ENCODE measurements at regions not wholly inside any gene's neighbourhood (a gene's known extent, or its start where the extent isn't known, plus 50 kb on each side); places are given as distances from the start of the nearest gene placed in this dataset.
"Not testable (repeated sequence)": the region's sequence is repeated elsewhere in the genome, so short reads cannot be mapped to it uniquely, and the experiment has no call there.

- in situ Hi-C loops (cut with HindIII; ENCODE audit: low pct_ligation_motif_present, low sequenced_read_pairs): no loop called here
- Histone ChIP-seq H3K27me3 (replicated peaks) (no peaks in the 10 kb centered on the region), H3K36me3 (replicated peaks) (no peaks in the 10 kb centered on the region), H3K4me3 (ENCODE audit: low read depth, low read length) (no peak overlapping the region), H3K27ac (no peak overlapping the region)
- no peak for TF ChIP-seq CTCF (IDR thresholded peaks at IDR 0.05; ENCODE audit: low read depth, low read length, missing control alignments)
- DNase-seq: no peak
Measured at GRCh38 chr10:44281089-44281613, 103.7 kb downstream of the CXCL12 start.

GRCh38 chr10:44280226-44281014, 104.5 kb downstream of the CXCL12 start:
- no peaks in the 10 kb centered on the region for H3K27me3 ChIP-seq (replicated peaks)
- no peak overlapping the region for H3K4me3 ChIP-seq (ENCODE audit: low read depth, low read length)
- no peak for DNase-seq
- H3K36me3 ChIP-seq (replicated peaks): no peaks in the 10 kb centered on the region
- no peak for TF ChIP-seq CTCF (IDR thresholded peaks at IDR 0.05; ENCODE audit: low read depth, low read length, missing control alignments)
- in situ Hi-C loops (cut with HindIII; ENCODE audit: low pct_ligation_motif_present, low sequenced_read_pairs): no loop called here
- no peak overlapping the region for H3K27ac ChIP-seq

- TF ChIP-seq CTCF (IDR thresholded peaks at IDR 0.05; ENCODE audit: low read depth, low read length, missing control alignments): no peak
- in situ Hi-C loops (cut with HindIII; ENCODE audit: low pct_ligation_motif_present, low sequenced_read_pairs): no loop called here
- Histone ChIP-seq H3K36me3 (replicated peaks) (no peaks in the 10 kb centered on the region), H3K4me3 (ENCODE audit: low read depth, low read length) (no peak overlapping the region), H3K27me3 (replicated peaks) (no peaks in the 10 kb centered on the region), H3K27ac (no peak overlapping the region)
- no peak for DNase-seq
Measured at GRCh38 chr10:44279426-44280126, 105.3 kb downstream of the CXCL12 start.

GRCh38 chr10:44278837-44279324, 106.0 kb downstream of the CXCL12 start:
- in situ Hi-C loops (cut with HindIII; ENCODE audit: low pct_ligation_motif_present, low sequenced_read_pairs): no loop called here
- TF ChIP-seq CTCF (IDR thresholded peaks at IDR 0.05; ENCODE audit: low read depth, low read length, missing control alignments): no peak
- Histone ChIP-seq H3K36me3 (replicated peaks) (no peaks in the 10 kb centered on the region), H3K27ac (no peak overlapping the region), H3K27me3 (replicated peaks) (no peaks in the 10 kb centered on the region), H3K4me3 (ENCODE audit: low read depth, low read length) (no peak overlapping the region)
- no peak for DNase-seq

GRCh38 chr10:44268435-44268948, 116.4 kb downstream of the CXCL12 start:
- H3K27me3 ChIP-seq (replicated peaks); H3K4me3 ChIP-seq (ENCODE audit: low read depth, low read length); DNase-seq; H3K27ac ChIP-seq; in situ Hi-C loops (cut with HindIII; ENCODE audit: low pct_ligation_motif_present, low sequenced_read_pairs); H3K36me3 ChIP-seq (replicated peaks): not testable (repeated sequence)

- H3K36me3 ChIP-seq (replicated peaks): no peaks in the 10 kb centered on the region
- no peaks in the 10 kb centered on the region for H3K27me3 ChIP-seq (replicated peaks)
- H3K27ac ChIP-seq: no peak overlapping the region
- in situ Hi-C loops (cut with HindIII; ENCODE audit: low pct_ligation_motif_present, low sequenced_read_pairs): no loop called here
- H3K4me3 ChIP-seq (ENCODE audit: low read depth, low read length): no peak overlapping the region
- no peak for TF ChIP-seq CTCF (IDR thresholded peaks at IDR 0.05; ENCODE audit: low read depth, low read length, missing control alignments)
- no peak for DNase-seq
Measured at GRCh38 chr10:44267007-44267406, 117.9 kb downstream of the CXCL12 start.

All from brain microvascular endothelial cell (primary cell).